ENCODE measurements at regions not wholly inside any gene's neighbourhood (a gene's known extent, or its start where the extent isn't known, plus 50 kb on each side); places are given as distances from the start of the nearest gene placed in this dataset.

DNA sequence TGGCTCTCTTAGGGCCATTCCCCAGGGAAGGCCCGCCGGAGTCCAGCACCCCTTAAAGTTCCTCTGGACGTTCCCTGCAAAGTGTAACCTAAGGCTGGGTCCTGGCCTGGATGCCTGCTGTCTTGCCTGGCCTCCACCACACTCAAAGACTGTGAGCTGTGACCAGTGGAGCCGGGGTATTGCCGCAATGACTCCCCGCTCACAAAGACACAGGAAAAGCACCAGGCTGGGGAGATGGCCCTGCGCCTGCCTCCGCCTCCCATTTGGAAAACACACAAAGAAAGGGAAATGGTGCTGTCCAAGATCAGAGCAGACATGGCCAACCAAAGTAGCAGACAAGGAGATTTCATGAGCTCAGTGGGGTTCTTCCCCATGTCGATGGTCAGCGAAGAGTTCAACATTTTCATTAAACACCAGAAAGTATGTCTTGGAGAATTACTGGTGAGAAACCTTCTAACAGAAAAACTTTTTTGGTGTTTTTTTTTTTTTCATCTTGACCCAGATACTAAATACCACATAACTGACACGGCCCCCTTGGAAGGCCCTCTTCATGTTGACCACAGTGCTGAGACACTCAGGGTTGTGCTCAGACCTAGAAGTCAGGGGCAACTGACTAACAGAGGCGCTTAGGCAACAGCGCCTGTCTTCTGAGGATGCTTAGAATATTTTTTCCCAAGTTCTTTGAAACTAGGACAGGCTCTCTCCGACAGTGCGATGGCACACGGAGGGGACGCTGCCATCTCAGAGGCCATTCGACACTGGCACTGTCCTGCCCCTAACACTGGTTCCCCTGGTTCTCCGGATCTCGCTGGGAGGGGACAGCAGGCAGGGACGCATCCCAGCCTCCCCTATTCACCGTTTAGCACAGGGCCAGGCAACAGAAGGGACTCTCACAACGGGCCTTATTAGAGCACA lies 226.4 kb upstream of the ID2 start:
- H3K27me3 ChIP-seq (ENCODE audit: insufficient read depth, low read length) = peaks cover 8% of the 10 kb centered on the region
- H3K4me3 ChIP-seq (ENCODE audit: low read length) = no peak overlapping the region
- no peak overlapping the region for H3K27ac ChIP-seq (ENCODE audit: low read length)
- peaks cover 5% of the 10 kb centered on the region for H3K9me3 ChIP-seq (ENCODE audit: insufficient read depth, low read depth, low read length)
- H3K9ac ChIP-seq (ENCODE audit: low read depth, low read length) = no peak overlapping the region
- H3K36me3 ChIP-seq (ENCODE audit: insufficient read depth, low read depth, low read length) = no peaks in the 10 kb centered on the region
- no peaks in the 10 kb centered on the region; the same call in 1 of the 2 replicates for H3K4me1 ChIP-seq (ENCODE audit: insufficient read depth, low read length)

DNA sequence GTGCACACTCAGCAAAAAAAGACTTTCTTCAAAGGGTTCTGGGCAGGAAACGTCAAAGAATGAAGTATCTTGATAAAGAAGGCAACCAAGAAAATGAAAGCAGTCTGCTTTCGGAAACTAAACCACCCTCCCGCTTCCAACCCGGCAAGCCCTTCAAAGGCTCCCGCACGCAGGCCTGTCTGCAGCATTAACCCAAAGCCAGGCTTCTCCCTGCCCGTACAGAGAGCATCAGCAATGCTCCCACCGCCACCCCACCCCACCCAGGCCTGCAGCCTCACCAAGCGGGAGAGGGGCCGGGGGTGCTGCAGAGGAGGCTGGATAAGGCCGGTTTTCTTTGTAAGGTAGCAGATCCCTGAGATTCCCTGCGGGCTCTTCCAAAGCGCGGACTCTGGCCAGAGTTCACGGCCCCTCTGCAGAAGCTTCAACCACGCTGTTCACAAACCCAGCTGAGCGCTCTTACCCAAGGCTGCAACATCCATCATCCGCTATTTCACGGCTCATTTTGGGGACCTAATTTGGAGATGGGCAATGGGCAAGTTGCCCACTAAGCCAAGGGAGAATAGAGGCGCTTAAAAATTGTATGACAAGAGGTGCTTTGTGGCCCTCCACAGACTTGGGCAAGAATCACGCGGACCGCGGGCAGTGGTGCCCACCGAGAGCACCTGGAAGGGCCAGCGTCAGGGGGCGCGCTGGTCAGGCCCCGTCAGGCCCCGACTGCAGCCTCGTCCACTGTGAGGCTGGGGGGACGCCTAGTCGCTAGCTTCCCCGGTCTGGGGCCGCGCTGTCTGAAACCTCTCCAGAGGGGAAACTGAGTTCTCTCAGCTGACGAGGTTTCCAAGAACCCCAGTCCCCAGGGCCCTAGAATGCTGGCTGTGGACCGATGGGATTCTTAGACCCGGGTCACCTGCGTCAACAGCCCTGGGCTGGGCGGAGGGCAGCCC lies 225.4 kb upstream of the ID2 start:
- H3K27me3 ChIP-seq (ENCODE audit: insufficient read depth, low read length) = peaks cover 8% of the 10 kb centered on the region
- no peaks in the 10 kb centered on the region for H3K36me3 ChIP-seq (ENCODE audit: insufficient read depth, low read depth, low read length)
- H3K4me1 ChIP-seq (ENCODE audit: insufficient read depth, low read length) = no peaks in the 10 kb centered on the region; the same call in 1 of the 2 replicates
- no peak overlapping the region for H3K27ac ChIP-seq (ENCODE audit: low read length)
- no peak overlapping the region for H3K4me3 ChIP-seq (ENCODE audit: low read length)
- H3K9ac ChIP-seq (ENCODE audit: low read depth, low read length) = no peak overlapping the region
- peaks cover under 1% of the 10 kb centered on the region; the same call in 1 of the 2 replicates for H3K9me3 ChIP-seq (ENCODE audit: insufficient read depth, low read depth, low read length)

DNA sequence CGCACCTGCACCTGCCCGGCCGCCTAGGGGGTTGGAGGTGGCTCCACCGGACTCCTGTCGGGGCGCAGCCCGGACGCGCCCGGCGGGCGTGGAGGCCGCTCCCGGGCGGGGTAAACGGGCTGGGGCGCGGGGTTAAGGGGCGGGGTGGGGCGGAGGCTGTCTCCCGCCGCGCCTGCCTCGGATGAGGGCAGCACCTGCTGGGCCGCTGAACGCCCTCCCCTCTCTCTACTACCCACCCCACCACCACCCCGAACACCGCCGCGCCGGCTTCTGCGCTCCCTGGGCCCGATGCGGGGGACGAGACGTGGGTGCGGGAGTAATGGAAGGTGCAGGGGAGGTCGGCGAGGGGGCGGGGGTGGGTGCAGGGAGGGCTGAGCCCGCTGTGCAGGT lies 224.8 kb upstream of the ID2 start:
- Histone ChIP-seq H3K9ac (ENCODE audit: low read depth, low read length) (no peak overlapping the region), H3K36me3 (ENCODE audit: insufficient read depth, low read depth, low read length) (no peaks in the 10 kb centered on the region), H3K9me3 (ENCODE audit: insufficient read depth, low read depth, low read length) (no peaks in the 10 kb centered on the region), H3K27me3 (ENCODE audit: insufficient read depth, low read length) (peaks cover 8% of the 10 kb centered on the region), H3K4me1 (ENCODE audit: insufficient read depth, low read length) (no peaks in the 10 kb centered on the region; the same call in 1 of the 2 replicates), H3K4me3 (ENCODE audit: low read length) (peak overlapping the region; percentile 49; the same call in 1 of the 2 replicates), H3K27ac (ENCODE audit: low read length) (no peak overlapping the region)

DNA sequence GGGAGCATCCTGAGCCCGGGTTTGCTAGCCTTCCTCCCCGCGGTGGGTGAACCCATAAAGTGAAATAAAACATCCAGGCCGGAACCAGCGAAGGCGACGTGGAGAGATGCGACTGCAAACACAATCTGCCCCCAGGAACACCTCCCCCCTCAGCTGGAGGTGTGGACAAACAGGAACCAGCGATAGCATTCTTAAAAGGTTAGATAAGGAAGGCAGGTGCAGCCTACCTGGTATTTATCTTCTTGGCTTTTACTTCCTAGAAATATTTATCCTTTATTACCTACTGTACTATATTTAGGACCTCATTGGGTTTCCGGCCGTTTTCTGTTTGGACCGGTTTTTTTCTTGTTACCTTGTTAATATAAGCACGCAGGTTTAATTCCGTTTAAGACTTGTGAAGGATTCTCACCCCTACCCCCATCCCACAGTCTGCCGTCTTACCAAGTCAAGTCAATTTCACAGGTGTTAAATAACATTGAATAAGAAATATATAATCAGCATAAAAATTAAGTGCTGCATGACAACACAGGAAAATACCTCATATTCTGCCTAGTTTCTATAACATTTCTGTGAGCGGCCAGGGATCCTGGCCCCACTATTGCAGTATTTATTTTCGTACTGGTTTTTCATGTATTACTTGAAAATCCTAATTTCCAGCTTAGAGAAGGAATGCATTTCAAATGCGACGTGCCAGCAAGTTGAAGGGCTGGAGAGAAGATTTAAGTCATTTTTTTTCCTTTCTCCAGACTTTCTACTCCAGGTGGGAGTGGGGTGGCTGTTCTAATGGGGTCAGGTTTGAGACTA lies 224.0 kb upstream of the ID2 start:
- Histone ChIP-seq H3K27ac (ENCODE audit: low read length) (no peak overlapping the region), H3K4me1 (ENCODE audit: insufficient read depth, low read length) (no peaks in the 10 kb centered on the region; the same call in 1 of the 2 replicates), H3K9me3 (ENCODE audit: insufficient read depth, low read depth, low read length) (no peaks in the 10 kb centered on the region), H3K27me3 (ENCODE audit: insufficient read depth, low read length) (peaks cover 8% of the 10 kb centered on the region), H3K9ac (ENCODE audit: low read depth, low read length) (no peak overlapping the region), H3K36me3 (ENCODE audit: insufficient read depth, low read depth, low read length) (no peaks in the 10 kb centered on the region), H3K4me3 (ENCODE audit: low read length) (peak overlapping the region; percentile 49; the same call in 1 of the 2 replicates)

DNA sequence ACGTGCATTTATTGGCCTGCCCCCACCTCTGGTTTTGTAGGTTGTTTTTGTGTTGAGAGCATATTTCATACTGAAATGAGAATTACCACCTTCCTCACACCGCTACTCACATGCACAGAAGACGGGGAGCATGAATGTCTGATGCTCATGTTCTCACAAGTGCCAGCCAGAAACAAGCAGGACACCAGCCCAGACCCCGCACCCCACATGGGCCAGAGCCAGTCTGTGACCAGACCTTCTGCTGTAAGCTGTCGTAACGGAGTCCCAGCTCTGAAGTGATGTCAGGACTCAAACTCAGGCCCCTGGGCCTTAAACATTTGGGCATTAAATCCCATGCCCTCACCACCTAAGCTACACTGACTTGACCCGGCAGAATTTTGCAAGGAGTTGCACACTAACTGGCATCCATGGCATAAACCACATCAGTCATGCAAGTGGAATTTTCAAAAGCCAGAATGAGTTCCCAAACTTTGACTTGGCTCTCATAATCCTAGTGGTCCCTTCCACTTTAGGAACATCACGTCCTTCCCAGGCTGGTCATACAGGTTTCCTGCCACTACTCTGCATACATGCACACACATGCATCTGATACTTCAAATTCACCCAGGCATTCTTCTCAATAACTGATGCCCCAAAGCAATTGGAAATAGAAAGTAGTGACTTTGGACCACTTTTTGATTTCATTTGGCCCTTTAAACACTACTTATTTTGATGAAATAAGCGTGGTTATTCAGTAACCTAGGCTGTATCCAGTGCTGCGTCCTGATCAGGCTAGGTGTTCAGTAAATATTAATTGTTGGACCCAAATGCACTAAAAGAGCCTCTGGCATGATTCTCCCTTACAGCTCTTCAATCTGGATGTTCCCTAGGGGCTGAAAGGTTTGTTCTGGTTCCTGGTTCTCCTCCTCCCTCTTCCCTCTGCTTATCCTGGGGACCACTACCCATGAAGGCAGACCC lies 223.1 kb upstream of the ID2 start:
- H3K9ac ChIP-seq (ENCODE audit: low read depth, low read length) = no peak overlapping the region

DNA sequence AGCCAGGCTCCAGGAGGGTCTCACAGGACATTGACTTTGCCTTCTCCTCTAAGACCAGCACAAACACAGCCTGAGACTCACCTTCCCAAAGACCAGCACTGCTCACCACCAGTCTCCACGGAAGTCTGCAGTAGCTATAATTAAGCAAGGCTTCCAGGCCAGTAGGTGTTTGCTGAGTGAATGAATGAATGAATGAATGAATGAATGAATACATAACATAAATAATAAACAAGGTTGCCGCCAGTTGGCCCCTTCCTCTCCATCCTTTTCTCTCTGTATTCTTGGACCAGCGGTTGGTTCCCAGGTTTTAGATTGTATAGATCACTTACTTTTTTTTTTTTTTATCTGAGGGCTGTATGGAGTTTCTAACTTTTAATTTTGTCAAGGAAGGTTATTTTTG lies 222.4 kb upstream of the ID2 start:
- Histone ChIP-seq H3K4me3 (ENCODE audit: low read length) (no peak overlapping the region), H3K4me1 (ENCODE audit: insufficient read depth, low read length) (no peaks in the 10 kb centered on the region; the same call in 1 of the 2 replicates), H3K36me3 (ENCODE audit: insufficient read depth, low read depth, low read length) (no peaks in the 10 kb centered on the region), H3K27ac (ENCODE audit: low read length) (no peak overlapping the region), H3K27me3 (ENCODE audit: insufficient read depth, low read length) (peaks cover 8% of the 10 kb centered on the region), H3K9me3 (ENCODE audit: insufficient read depth, low read depth, low read length) (no peaks in the 10 kb centered on the region), H3K9ac (ENCODE audit: low read depth, low read length) (no peak overlapping the region)

More for the DNA sequence above, 223.1 kb upstream of the ID2 start:
- Histone ChIP-seq H3K27ac (ENCODE audit: low read length) (no peak overlapping the region), H3K36me3 (ENCODE audit: insufficient read depth, low read depth, low read length) (no peaks in the 10 kb centered on the region), H3K27me3 (ENCODE audit: insufficient read depth, low read length) (peaks cover 8% of the 10 kb centered on the region), H3K9me3 (ENCODE audit: insufficient read depth, low read depth, low read length) (no peaks in the 10 kb centered on the region), H3K4me1 (ENCODE audit: insufficient read depth, low read length) (no peaks in the 10 kb centered on the region; the same call in 1 of the 2 replicates), H3K4me3 (ENCODE audit: low read length) (no peak overlapping the region)

DNA sequence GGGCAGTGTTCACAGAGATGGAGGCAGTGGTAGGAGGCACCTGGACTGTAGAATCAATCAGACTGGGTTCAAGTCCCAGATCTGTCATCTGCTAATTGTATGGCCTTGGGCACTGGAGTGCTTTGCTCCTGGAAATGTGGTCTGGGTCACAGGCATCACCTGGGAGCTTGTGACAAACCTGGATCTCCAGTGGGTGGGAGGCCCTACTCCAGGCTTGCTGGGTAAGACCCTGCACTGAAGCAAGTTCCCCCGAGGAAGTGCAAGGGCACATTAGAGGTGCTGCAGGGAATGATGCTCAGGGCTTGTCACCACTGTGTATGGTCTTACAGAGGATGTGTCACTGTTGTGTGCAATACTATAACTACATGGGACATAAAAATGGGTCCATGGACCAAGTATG lies 220.5 kb upstream of the ID2 start:
- H3K4me3 ChIP-seq (ENCODE audit: low read length) = no peak overlapping the region
- H3K9me3 ChIP-seq (ENCODE audit: insufficient read depth, low read depth, low read length) = no peaks in the 10 kb centered on the region
- no peak overlapping the region for H3K27ac ChIP-seq (ENCODE audit: low read length)
- no peak overlapping the region for H3K9ac ChIP-seq (ENCODE audit: low read depth, low read length)
- no peaks in the 10 kb centered on the region for H3K36me3 ChIP-seq (ENCODE audit: insufficient read depth, low read depth, low read length)
- H3K27me3 ChIP-seq (ENCODE audit: insufficient read depth, low read length) = peaks cover 8% of the 10 kb centered on the region
- no peaks in the 10 kb centered on the region; the same call in 1 of the 2 replicates for H3K4me1 ChIP-seq (ENCODE audit: insufficient read depth, low read length)

DNA sequence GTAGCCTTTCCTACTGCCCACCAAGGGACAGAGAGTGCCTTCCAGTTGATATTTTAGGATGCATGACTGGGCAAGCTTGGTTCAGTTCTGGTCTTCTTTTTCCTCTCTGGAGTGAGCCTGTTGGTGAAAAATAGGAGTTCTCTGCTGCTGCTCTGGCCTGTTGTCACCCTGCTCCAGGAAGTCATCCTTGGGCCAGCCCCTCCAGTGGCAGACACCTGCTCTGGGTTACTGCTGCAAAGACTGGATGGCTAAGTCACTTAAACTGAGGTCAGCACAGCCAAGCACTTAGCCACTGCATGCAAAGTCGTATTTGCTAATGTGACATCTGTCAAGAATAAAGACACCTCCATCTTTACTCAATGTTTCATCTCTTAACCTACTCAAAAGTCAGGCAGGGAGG lies 219.6 kb upstream of the ID2 start:
- no peak overlapping the region for H3K9ac ChIP-seq (ENCODE audit: low read depth, low read length)
- H3K27me3 ChIP-seq (ENCODE audit: insufficient read depth, low read length) = peaks cover 7% of the 10 kb centered on the region
- no peaks in the 10 kb centered on the region for H3K9me3 ChIP-seq (ENCODE audit: insufficient read depth, low read depth, low read length)
- no peaks in the 10 kb centered on the region for H3K36me3 ChIP-seq (ENCODE audit: insufficient read depth, low read depth, low read length)
- H3K4me1 ChIP-seq (ENCODE audit: insufficient read depth, low read length) = no peaks in the 10 kb centered on the region; the same call in 1 of the 2 replicates
- H3K4me3 ChIP-seq (ENCODE audit: low read length) = no peak overlapping the region
- no peak overlapping the region for H3K27ac ChIP-seq (ENCODE audit: low read length)

DNA sequence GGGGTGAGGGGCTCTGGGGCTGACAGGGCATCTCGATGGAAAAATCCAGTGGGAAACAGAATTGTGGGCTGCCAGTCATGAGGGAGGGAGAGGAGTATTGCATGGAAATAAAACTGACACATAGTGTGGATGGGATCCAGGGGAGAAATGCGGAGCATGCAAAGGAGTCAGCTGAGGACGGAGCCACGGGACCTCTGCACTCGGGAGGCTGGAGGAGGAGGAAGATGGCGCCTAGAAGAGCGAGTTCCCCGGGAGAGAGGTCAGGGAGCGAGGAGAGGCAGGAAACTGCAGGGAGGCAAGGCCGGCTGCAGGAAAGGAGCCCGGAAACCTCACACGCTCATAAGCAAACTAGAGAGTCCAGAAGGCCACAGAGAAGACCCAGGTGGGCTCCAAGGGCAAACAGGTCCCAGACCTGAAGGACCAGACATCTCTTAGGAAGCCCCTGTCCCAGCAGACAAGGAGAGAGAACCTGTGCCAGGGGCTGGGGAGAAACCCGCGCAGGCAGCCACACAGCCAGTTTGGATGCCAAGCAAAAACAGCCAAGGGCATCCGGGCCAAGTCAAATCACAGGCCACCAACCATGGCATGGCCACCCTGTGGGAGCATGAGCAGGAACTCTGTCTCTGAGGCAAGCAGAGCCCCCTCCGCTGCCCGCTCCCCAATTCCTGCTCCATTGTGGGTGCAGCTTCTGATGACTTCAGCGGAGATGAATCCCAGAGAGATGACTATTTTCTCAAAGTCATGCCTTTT lies 218.8 kb upstream of the ID2 start:
- Histone ChIP-seq H3K36me3 (ENCODE audit: insufficient read depth, low read depth, low read length) (no peaks in the 10 kb centered on the region), H3K27me3 (ENCODE audit: insufficient read depth, low read length) (no peaks in the 10 kb centered on the region), H3K9ac (ENCODE audit: low read depth, low read length) (no peak overlapping the region), H3K9me3 (ENCODE audit: insufficient read depth, low read depth, low read length) (no peaks in the 10 kb centered on the region), H3K4me1 (ENCODE audit: insufficient read depth, low read length) (no peaks in the 10 kb centered on the region; the same call in 1 of the 2 replicates), H3K27ac (ENCODE audit: low read length) (no peak overlapping the region), H3K4me3 (ENCODE audit: low read length) (no peak overlapping the region)

DNA sequence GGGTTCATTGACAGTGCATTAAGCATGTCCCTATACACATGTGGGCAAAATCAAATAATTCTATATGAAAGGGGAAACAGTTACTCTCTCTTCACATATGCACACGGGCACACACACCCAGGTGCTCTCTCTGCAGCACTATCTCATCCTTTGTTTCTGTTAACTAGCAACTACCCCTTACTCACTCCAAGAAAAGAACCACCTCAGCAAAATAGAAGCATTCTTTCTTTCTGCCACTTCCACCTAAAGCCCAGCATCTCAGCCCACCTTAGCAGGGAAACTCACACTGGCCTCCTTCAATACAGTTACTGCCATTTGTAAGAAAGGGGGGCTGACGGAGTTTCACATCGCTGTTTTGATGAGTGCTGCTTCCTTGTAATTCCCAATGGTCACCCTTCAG lies 216.3 kb upstream of the ID2 start:
- no peak overlapping the region for H3K27ac ChIP-seq (ENCODE audit: low read length)
- no peak overlapping the region for H3K4me3 ChIP-seq (ENCODE audit: low read length)
- H3K9me3 ChIP-seq (ENCODE audit: insufficient read depth, low read depth, low read length) = no peaks in the 10 kb centered on the region
- no peak overlapping the region for H3K9ac ChIP-seq (ENCODE audit: low read depth, low read length)
- no peaks in the 10 kb centered on the region for H3K27me3 ChIP-seq (ENCODE audit: insufficient read depth, low read length)
- no peaks in the 10 kb centered on the region for H3K36me3 ChIP-seq (ENCODE audit: insufficient read depth, low read depth, low read length)
- no peaks in the 10 kb centered on the region for H3K4me1 ChIP-seq (ENCODE audit: insufficient read depth, low read length)
